ENCODE measurements at regions not wholly inside any gene's neighbourhood (a gene's known extent, or its start where the extent isn't known, plus 50 kb on each side); places are given as distances from the start of the nearest gene placed in this dataset.

DNA sequence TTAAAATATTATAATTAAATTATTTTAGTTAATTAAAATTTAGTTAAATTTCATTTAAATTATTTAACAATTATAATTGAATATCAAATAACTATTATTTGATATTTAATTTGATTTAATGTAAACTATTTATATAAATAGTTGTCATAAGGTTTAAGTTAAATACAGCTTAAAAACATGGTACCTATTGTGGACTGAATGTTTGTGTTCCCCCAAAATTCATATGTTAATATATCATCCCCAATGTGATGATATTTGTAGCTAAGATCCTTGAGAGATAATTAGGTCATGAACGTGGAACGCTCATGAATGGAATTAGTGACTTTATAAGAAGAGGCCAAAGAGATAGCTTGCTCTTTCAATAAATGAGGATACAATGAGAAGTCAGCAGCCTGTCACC, 505.7 kb upstream of the LRATD1 start:
- peak; percentile 99 for FAIRE-seq

DNA sequence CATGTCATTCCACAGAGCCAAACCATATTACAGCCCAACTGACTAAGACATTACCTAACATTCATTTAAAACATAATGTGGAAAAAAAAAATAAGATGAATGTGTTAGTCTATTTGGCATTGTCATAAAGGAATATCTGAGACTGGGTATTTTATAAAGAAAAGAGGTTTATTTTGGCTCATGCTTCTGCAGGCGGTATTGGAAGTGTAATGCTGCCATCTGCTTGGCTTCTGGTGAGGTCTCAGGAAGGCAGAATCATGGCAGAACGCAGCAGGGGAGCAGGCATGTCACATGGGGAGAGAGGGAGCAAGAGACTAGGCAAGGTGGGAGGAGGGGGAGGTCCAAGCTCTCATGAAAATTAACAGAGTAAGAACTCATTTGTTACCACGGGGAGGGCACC, 504.8 kb upstream of the LRATD1 start:
- FAIRE-seq: no peak

DNA sequence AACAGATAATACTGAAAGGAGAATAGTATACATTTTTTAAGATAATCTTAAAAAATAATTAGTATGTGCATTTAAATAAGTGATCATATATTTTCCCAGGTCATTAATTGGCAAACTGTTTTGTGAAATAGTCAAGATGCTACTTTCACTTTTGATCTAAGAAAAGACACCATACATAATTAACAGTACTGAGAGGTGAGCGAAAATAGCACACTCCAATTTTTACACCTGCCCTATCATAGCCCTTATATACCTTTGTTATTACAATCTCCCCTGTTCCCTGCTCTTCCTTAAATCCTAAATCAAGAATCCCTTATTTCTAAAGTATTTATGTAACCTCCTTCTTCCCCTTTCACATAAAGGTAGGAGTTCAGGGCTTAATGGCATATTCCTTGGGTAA, 500.1 kb upstream of the LRATD1 start:
- no peak for FAIRE-seq

DNA sequence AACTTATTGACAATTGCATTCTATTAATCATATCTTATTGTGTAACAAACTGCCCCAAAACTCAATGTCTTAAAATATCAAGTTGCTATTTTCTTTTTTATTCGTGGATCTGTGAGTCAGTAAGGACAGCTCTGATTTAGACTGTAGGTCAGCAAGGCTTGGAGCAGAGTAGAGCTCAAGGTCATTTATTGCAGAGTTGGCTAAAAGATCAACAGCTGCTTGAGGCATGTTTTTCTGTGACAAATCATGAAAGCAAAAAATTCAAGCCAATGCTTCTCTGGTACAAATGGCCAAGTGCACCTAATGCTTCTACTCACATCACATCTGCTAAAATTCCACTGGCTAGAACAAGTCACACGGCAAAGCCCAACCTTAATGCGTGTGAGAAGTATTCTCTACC, 497.7 kb upstream of the LRATD1 start:
- no peak for FAIRE-seq

DNA sequence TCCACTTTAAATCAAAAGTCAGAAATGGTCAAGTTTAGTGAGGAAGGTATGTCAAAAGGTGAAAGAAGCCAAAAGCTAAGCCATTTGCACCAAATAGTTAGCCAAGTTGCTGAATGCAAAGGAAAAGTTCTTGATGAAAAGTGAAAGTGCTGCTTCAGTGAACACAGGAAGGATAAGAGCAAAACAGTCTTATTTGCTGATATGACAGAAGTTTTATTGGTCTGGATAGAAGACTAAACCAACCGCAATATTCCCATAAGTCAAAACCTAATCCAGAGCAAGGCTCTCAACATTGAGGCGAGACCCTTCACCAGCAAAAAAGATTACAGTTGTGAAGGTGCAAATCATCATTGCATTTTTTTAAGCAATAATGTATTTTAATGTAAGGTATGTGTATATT, 496.5 kb upstream of the LRATD1 start:
- FAIRE-seq: no peak

DNA sequence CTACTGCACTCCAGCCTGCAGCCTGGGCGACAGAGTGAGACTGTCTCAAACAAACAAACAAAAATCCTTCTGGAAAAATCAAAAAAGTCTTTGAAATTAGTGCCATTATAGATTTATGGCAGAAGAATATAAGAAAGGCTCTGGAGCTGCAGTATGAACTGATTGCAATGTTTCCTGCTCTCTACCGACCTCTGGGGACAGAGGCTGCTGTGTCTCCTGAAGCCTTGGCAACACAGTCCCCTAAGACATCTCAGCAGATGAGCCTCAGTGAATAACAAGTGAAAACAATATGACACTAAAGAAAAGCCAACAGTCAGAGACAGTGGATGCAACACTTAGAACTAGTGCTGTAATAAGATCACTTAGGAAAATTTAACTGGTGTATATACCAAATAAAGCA, 494.9 kb upstream of the LRATD1 start:
- no peak for FAIRE-seq

DNA sequence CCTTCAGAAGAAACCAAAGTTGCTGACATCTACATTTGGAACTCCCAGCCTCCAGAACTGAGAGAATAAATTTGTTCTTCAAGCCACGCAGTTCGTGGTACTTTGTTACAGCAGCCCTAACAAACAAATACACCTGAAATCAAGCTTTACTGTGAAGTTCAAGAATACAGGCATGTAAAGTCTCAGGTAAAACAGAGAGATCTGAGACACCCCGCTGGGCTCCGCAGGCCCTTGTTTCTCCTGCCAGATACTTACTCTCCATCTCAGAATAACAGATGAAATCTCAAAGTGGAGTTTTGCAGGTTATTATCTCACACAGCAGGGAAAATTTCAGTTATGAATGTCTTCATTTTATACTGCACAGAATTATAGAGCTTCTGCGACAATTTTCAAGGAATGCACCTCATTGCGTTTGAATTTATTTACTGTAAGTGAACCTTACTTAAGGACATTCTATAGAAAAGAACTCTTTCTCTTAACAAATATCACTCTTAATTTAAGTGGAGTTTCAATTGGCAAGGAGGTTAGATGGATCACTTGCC, 492.4 kb upstream of the LRATD1 start:
- FAIRE-seq: no peak

DNA sequence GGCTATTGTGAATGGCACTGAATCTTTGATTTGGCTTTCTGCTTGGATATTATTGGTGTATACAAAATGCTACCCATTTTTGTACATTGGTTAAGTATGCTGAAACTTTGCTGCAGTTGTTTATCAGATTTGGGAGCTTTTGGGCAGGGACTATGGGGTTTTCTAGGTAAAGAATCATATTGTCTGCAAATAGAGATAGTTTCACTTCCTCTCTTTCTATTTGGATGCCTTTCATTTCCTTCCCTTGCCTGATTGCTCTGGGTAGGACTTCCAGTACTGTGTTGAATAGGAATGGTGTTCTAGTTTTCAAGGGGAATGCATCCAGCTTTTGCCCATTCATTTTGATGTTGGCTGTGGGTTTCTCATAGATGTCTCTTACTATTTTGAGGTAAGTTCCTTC, 489.1 kb upstream of the LRATD1 start:
- FAIRE-seq: no peak

DNA sequence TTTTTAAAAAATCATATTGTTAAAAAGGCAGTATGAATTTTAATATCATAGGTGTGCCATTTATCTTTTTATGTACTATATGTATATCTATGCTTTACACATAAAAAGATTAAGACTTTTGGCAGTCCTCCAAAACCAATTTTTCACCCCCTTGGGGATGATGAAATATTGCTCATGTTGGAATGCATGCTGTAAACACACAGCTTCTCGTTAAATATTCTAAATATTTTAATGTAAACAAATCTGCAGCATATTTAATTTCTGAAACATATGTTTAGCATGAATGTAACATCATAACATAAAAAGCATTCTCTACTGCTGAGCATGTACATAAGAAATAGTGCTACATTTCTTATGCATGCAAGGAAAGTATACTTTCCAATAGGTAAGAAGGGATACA, 484.3 kb upstream of the LRATD1 start:
- no peak for FAIRE-seq

DNA sequence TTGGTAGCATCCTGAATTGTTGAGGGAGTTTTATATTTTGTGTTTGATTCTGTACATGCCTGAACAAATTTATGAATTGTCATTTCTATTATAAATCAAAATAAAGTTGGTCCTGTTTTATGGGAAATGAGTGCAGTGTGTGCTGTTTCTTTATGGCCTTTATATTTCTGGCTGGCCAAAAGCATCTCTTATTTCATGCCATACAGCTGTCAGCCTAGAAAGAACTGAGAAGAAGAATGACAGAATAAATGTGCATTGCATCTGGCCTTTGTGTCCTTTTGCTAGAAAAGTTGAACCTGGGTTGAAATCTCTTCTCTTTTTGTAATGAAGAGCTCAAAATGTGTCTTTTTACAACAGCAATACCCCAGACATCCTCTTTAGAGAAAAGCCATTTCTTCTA, 474.7 kb upstream of the LRATD1 start:
- FAIRE-seq: no peak

DNA sequence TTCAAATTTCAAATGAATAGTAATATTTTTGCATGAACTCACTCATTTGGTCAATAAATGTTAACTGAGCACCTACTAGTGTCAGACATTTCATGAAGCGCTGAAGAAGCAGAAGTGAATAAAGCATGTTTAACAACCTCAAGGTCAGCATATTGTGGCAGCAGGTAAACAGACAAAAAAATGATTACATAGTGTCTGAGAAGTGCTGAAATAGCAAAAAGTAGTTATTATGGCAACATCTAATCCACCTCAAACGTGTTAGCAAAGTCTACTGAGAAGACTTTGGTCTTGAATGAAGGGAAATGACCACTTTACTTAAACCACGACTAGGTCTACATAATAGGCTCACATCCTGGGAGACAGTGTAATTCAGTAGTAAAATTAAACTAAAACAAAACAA, 452.2 kb upstream of the LRATD1 start:
- FAIRE-seq: no peak

DNA sequence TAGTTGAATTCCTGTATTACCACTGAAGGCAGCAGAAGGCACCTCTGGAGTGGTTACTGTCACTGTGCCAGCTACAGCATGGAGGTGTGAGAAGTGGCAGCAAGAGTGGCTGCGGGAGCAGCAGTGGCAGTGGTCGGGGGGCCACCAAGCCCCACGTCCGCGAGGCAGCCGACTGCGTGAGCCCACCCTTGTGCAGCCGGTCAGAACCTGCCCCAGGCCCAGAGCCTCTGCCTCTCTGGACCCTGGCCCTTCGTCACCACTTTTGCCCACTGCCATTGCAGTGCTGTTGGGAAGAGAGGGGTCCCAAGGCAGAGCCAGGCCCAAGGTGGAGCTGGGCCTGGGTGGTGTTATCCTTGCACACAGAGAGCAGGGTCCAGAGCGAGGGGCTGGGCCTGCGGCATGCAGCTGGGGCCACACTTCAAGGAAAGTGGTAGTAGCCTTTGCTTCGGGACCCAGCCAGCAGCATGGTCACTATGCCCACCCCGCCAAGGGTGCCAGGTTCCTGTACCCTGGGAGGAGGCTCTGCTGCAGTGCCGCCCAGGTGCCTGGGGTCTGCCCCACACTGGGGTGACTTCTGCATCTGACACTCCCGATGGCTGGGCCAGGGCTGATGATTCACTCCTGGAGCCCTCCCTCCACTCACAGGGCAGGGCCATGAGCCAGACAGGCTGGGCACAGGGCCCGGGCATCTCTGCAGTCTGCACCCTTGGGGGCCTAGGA, 450.1 kb upstream of the LRATD1 start:
- FAIRE-seq: no peak

DNA sequence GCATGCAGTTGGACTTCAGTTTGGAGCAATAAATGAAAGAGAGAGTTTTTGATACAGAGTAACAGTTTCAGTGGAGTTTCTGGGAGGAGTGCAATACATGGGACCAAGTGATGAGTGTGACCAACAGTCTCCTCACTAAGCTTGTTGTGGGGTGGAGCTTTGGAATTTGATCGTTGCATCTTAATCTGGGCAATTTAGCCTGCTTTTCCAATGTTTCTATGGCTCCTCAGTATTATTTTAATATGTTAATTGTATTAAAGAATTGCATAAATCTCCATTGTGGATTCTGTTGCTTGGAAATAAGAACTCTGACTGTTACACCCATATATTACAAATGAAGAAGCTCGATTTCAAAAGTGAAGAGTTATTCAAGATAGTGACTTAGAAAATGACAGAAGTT, 446.6 kb upstream of the LRATD1 start:
- no peak for FAIRE-seq

DNA sequence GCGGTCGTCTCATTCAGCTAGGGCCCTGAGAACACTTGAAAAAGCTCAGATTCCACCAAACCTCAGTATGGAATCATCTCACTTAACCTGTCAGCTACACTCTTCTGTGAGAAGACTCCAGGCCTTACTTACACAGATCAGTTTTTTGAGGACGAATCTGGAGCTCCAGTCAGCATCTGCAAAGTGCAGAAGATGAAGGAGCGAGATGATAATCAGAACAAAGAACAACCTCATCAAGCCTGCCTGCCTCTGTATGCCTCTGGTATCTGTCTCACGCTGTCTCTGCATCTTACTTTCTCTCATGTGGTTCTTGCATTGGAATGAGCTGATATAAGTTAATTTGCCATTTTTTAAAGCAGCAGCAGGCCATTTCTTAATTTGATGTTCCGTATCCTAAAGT, 444.1 kb upstream of the LRATD1 start:
- no peak for FAIRE-seq

DNA sequence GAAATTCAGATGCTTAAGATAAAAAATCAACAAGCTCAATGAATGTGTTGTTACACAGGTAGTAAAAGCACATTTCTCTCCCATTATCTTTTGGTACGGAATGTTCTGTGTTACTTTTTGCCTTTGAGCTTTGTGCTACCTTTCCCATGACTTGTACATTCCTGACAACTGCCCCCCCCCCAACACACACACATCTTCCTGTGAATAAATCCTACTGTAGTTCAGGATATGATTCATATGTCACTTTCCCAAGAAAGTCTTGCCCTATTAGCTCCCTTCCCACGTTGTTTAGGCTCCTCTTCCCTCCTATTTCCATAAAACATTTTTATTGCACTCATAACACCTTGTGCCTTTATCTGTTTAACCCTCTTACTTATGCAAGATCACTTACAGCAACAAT, 442.6 kb upstream of the LRATD1 start:
- FAIRE-seq: no peak

DNA sequence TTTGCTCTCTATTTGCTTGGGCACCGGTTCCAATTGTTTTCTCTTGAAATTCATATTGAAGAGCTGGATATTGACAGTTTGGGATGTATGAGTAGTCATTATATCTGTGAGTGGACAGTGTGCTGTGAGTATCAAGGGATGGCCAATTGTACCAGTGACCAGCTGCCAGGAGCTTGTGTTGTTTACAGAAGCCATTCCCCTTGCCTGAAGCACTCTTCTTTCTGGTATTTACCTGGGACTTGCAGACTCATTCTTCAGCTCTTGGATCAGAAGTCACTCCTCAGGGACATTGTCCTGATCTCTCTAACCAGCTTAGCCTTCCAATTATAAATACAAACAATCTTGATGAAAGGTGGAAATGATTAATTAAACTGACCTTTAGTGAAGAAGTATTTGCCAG, 438.3 kb upstream of the LRATD1 start:
- no peak for FAIRE-seq

DNA sequence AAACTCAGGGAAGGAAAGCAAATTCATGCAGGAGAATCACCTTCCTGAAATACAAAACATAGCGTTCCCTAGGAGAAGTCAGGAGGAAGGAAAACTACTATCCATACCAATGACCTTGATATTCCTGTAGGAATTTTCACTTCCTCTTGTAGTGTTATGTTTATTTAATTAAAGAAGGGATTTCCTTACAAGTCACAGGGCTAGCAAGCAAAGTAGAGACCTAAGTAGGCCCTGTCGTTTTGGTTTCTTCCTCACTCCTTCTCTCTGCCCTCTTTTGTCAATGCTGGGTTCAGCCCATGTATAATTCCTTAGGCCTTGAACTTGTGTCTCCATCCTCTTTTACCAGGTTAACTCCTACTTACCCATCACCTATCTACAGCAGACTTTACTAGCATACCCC, 435.2 kb upstream of the LRATD1 start:
- no peak for FAIRE-seq

DNA sequence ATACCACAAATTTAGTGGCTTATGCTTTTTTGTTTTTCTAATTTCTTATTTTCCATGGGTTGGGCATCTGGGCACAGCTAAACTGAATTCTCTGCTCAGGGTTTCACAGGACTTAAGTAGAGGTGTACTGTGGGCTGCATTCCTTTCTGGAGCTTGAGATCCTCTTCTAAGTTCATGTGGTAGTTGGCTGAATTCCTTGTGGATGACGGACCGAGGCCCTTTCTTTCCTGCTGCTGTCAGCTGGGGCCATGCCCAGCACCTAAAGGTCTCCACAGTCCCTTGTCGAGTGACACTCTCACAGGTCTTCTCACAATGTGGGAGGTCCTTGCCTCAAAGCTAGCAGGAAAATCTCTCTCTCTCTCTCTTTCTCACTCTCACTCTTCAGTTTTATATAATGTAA, 433.5 kb upstream of the LRATD1 start:
- no peak for FAIRE-seq

DNA sequence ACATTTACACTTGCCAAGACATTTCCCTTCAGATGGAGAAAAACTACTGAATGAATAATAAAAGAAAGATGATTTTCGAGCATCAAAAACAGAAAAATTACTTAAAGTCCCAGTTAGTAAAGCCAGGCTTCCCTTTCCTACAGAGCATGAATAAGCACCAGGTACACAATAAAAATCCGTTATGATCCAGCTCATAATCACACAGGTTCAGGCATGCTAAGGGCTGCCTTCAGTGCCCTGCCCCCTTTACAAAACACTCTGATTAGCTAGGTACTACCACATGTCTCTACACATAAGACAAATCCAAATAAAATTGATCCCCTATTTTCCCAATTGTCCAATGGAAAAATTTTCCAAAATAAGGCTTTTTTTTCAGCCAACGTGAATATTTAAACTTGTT, 413.2 kb upstream of the LRATD1 start:
- FAIRE-seq: no peak

DNA sequence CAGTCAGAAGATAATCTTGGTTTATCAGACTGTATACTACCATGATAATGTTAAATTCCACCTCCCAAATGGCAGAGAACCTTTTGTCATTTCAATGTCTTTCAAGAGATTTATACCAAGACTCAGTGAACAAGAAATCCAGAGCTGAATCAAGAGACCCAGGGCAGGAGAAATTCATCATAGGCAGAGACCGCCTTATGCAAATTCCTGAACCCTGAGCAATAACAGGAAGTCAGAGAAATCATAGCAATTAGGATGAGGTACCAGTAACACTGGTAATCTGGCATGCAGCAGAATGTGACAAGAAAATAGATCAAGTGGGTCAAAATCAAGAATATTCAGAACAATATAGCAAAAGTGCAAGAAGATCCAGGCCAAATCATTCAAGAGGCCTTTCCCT, 412.4 kb upstream of the LRATD1 start:
- FAIRE-seq: no peak

DNA sequence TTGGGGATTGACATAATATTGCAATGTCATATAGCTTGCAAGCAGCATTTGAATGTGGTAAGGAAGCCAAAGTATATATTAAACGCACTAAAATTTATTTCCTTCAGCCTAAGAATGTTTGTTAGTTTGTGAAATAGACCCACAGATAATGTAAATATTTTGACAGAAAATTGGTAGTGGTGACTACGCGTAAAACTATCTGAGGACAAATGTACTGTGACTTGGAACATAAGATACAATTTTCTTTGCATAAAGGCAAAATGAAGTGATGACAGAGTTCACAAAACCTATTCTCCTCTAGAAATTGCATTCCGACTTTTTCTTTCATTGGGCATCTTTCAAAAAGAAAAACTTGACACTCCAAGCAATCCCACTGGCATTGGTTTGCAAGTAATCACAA, 411.1 kb upstream of the LRATD1 start:
- no peak for FAIRE-seq

DNA sequence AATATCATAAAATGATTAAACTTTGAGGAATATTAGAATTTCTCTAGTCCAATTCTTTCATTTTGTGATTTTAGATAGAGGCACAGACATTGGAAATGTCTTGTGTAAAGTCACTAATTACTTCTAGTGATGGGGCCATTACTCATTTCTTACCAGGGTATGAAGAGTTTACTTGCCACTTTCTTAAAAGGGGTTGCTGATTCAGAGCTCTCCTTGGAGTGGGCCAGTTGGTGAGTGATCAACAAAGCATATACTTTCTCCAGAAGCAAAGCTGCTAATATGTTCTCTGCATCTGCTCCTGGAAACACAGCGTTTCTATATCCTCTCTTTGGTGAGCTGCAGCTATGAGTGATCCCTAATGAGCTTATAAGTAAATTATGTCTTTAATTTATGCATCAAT, 408.9 kb upstream of the LRATD1 start:
- FAIRE-seq: no peak

DNA sequence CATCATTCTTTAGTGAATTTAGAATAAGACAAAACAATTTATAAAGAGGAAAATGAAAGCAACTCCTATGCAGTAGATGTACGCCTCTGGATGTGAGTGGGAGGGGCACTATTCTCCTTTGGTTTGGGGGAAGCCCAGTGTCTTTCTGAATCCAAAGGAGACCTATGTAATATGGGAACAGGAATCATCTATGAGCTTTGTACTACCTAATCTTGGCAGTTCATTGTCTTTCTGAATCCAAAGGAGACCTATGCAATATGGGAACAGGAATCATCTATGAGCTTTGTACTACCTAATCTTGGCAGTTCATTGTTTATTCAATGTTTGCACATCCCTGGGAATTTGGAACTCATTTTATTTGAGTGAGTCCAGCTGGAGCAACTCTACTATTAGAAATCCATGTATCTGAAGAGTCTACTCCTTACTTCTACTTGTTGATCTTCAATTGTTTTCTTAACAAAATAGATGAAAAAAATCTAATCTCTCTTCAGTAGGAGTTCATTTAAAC, 401.1 kb upstream of the LRATD1 start:
- FAIRE-seq: no peak

DNA sequence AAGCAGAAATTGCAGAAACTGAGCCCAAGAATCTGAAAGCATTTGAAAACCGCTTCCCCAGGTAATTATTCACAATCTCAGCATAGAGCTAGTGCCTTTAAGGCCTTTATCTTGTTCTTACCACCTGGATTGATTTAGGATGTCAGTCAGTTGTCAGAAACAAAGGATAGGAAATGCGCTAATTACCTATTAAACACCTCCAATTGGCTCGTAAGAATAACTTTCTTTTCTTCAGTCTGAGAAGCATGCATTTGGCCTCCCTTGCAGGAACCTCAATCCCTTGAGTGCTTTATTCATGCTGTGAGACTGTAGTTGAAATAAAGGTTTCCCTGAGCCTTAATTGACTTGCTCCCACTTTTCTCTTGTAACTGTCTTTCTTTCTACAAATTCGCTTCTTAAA, 400.3 kb upstream of the LRATD1 start:
- no peak for FAIRE-seq

DNA sequence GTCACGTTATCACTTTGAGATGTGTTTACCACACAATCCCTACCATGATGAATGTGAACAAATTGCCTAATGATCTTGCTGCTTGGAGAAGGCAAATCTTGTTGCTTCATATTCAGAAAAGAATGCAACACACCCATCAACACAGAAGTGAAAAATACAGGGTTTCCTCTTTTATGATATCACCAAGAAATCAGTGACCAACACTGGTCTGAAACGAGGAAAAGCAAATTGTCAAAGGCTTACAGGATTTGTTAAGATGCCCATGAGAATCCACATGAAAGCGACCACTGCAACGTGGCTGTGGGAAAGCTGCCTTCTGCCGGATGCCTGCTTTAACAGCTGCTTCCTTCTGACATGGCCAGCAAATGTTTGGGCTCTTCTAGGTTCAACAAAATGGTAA, 397.6 kb upstream of the LRATD1 start:
- no peak for FAIRE-seq

All from G401.6 (cell line).